NB4 (cell line): ENCODE measurements at regions not wholly inside any gene's neighbourhood (a gene's known extent, or its start where the extent isn't known, plus 50 kb on each side); places are given as distances from the start of the nearest gene placed in this dataset.

Source experiments
- MYC ChIP-seq: IDR thresholded peaks from 2 replicates; pipeline ENCODE4 v1.6.1; 2011; ENCODE audit warnings: low read depth, low read length
- POLR2A ChIP-seq: IDR thresholded peaks from 2 replicates; pipeline ENCODE4 v1.6.1; 2011; ENCODE audit warnings: mild to moderate bottlenecking; ENCODE audit not compliant: insufficient read length; ENCODE audit errors: extremely low read depth
- TF ChIP-seq, protein P1 (sequence below): IDR thresholded peaks from one replicate; pipeline ENCODE4 v1.5.1; 2012; ENCODE audit warnings: low read depth, low read length

DNA sequence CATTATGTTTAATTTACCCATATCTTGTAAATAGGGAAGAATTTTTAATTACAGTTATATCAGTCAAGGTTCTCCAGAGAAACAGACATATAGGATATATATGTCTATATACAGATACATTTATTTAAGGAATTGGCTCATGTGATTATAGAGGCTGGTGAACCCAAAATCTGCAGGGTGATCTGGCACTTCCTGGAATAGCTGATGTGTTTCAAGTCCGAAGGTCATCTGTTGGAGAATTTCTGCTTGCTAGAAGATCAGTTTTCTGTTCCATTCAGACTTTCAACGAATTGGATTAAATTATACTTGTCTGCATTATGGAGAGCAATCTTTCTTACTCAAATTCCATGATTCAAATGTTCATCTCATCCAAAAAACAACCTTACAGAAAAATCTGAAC lies 694.6 kb upstream of the DPPA4 start:
- TF ChIP-seq, protein P1, sequence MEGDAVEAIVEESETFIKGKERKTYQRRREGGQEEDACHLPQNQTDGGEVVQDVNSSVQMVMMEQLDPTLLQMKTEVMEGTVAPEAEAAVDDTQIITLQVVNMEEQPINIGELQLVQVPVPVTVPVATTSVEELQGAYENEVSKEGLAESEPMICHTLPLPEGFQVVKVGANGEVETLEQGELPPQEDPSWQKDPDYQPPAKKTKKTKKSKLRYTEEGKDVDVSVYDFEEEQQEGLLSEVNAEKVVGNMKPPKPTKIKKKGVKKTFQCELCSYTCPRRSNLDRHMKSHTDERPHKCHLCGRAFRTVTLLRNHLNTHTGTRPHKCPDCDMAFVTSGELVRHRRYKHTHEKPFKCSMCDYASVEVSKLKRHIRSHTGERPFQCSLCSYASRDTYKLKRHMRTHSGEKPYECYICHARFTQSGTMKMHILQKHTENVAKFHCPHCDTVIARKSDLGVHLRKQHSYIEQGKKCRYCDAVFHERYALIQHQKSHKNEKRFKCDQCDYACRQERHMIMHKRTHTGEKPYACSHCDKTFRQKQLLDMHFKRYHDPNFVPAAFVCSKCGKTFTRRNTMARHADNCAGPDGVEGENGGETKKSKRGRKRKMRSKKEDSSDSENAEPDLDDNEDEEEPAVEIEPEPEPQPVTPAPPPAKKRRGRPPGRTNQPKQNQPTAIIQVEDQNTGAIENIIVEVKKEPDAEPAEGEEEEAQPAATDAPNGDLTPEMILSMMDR = no peak
- TF ChIP-seq POLR2A = no peak
- TF ChIP-seq MYC = no peak
